K562 (cell line): ENCODE measurements at regions not wholly inside any gene's neighbourhood (a gene's known extent, or its start where the extent isn't known, plus 50 kb on each side); places are given as distances from the start of the nearest gene placed in this dataset.

Source experiments
- ATAC-seq: fragments of 200-7000 bp; cut with Tn5 transposase; 3 replicates; pipeline ENCODE4 v1.9.1; 2020; ENCODE audit warnings: moderate library complexity
- BruUV-seq: library from RNA; stranded (reverse); fragments of 400-500 nt; replicated peaks from 2 replicates; lab custom pipeline; 2021; lab: Mats Ljungman, UMichigan
- CTCF ChIA-PET: fragments of 300-600 bp; formaldehyde crosslinking; extraction: SDS; loops from one replicate; lab custom pipeline; 2021; ENCODE audit warnings: low intra/inter-chr PET ratio; lab: Yijun Ruan, JAX
- POLR2A ChIA-PET: fragments of 300-600, 350-650 bp; sonication (Branson Sonifier 250); formaldehyde crosslinking; extraction: SDS; loops from one replicate; lab custom pipeline; 2021; ENCODE audit warnings: antibody characterized with exemption, inconsistent platforms; lab: Yijun Ruan, JAX
- DNase-seq, 4 experiments: peaks; one replicate each; pipeline versions ENCODE4 v3.0.0 to v3.0.0-alpha.2; 2011 to 2018; ENCODE audit warnings: low spot score in 3 of 4, mixed read lengths in 3 of 4; ENCODE audit errors: extremely low read depth in 1 of 4
- FAIRE-seq: peaks from 2 replicates; lab custom pipeline; 2011; peaks lifted over from hg19 to GRCh38; lab: Jason Lieb, UNC
- H2AFZ ChIP-seq: 2 replicates; pipeline ENCODE4 v1.6.0; 2011; ENCODE audit warnings: low read depth, low read length, control low read depth, inconsistent platforms
- H3K27ac ChIP-seq: fragments of 200-600 bp; 3 replicates; pipeline ENCODE4 v1.8.0; 2011; ENCODE audit warnings: low read depth, mild to moderate bottlenecking, control low read depth, inconsistent platforms, low read length, moderate library complexity, mixed read lengths; ENCODE audit errors: extremely low read depth
- H3K27me3 ChIP-seq, 2 experiments: fragments of 300-600 bp in 1 of 2; 2 replicates in 1 of 2; 3 replicates in 1 of 2; pipeline versions ENCODE4 v1.6.0 to v1.8.0; 2011; ENCODE audit warnings: inconsistent platforms in 2 of 2, low read length in 2 of 2, mild to moderate bottlenecking in 1 of 2, mixed read lengths in 1 of 2, moderate library complexity in 1 of 2; ENCODE audit not compliant: control insufficient read depth in 2 of 2, insufficient read depth in 2 of 2
- H3K36me3 ChIP-seq: fragments of 300-600 bp; 3 replicates; pipeline ENCODE4 v1.8.0; 2011; ENCODE audit warnings: mild to moderate bottlenecking, low read length, inconsistent platforms; ENCODE audit not compliant: control insufficient read depth, insufficient read depth
- H3K4me1 ChIP-seq, 2 experiments: fragments of 200-600 bp in 1 of 2; replicated peaks in 1 of 2; 2 replicates in 1 of 2; 3 replicates in 1 of 2; pipeline versions ENCODE4 v1.5.1 to v1.8.0; 2011; ENCODE audit warnings: inconsistent platforms in 2 of 2, low read length in 2 of 2, mild to moderate bottlenecking in 1 of 2, mixed read lengths in 1 of 2, moderate library complexity in 1 of 2; ENCODE audit not compliant: control insufficient read depth in 2 of 2, insufficient read depth in 2 of 2
- H3K4me2 ChIP-seq: 2 replicates; pipeline ENCODE4 v1.6.1; 2011; ENCODE audit warnings: low read length, control low read depth, inconsistent platforms, mixed read lengths; ENCODE audit not compliant: insufficient read depth
- H3K4me3 ChIP-seq: fragments of 200-600 bp; sonication (generic), shearing (Covaris generic); 2 replicates; pipeline ENCODE4 v1.5.1; 2016; ENCODE audit warnings: control low read depth, inconsistent platforms
- H3K79me2 ChIP-seq: fragments of 200-600 bp; 3 replicates; pipeline ENCODE4 v1.8.0; 2011; ENCODE audit warnings: low read length, inconsistent platforms; ENCODE audit not compliant: control insufficient read depth, insufficient read depth
- H3K9ac ChIP-seq, 2 experiments: 2 replicates each; pipeline versions ENCODE4 v1.6.0 to v1.6.1; 2011; ENCODE audit warnings: low read depth in 2 of 2, low read length in 2 of 2, control low read depth in 1 of 2, inconsistent platforms in 1 of 2, mild to moderate bottlenecking in 1 of 2, mixed read lengths in 1 of 2; ENCODE audit not compliant: insufficient read depth in 1 of 2
- H3K9me1 ChIP-seq: one replicate; pipeline ENCODE4 v1.6.0; 2011; ENCODE audit warnings: inconsistent platforms, mild to moderate bottlenecking, low read length, moderate library complexity; ENCODE audit not compliant: control insufficient read depth, insufficient read depth
- H3K9me3 ChIP-seq: replicated peaks from 2 replicates; pipeline ENCODE4 v1.5.1; 2011; ENCODE audit warnings: low read depth, low read length, inconsistent platforms; ENCODE audit not compliant: control insufficient read depth, insufficient read depth
- H4K20me1 ChIP-seq: replicated peaks from 2 replicates; pipeline ENCODE4 v1.6.1; 2011; ENCODE audit warnings: low read length, inconsistent platforms, mixed read lengths; ENCODE audit not compliant: control insufficient read depth, insufficient read depth
- ARNT ChIP-seq, 2 experiments: fragments of 450-650 bp; IDR thresholded peaks; 2 replicates each; pipeline ENCODE4 v1.6.1; 2016; ENCODE audit warnings: mild to moderate bottlenecking in 1 of 2
- CSDE1 ChIP-seq, 2 experiments: fragments of 450-650 bp; IDR thresholded peaks; 2 replicates each; pipeline ENCODE4 v1.6.1; 2016; ENCODE audit warnings: mild to moderate bottlenecking in 1 of 2
- FUS ChIP-seq: fragments of 200-400 bp; formaldehyde crosslinking; optimal IDR thresholded peaks from 2 replicates; pipeline ENCODE3; 2017; ENCODE audit warnings: low read depth, low read length
- GABPA ChIP-seq: fragments of 200-800 bp; sonication (Bioruptor generic); conservative IDR thresholded peaks from 2 replicates; pipeline ENCODE4 v1.6.1; 2016; ENCODE audit warnings: low read depth, missing genetic modification characterization, missing compliant biosample characterization
- MECOM ChIP-seq: fragments of 250-450 bp; sonication (Bioruptor Pico); IDR thresholded peaks from 2 replicates; pipeline ENCODE4 v1.8.0; 2022; ENCODE audit warnings: inconsistent platforms
- MEF2A ChIP-seq: IDR thresholded peaks from 2 replicates; pipeline ENCODE4 v1.6.1; 2011; ENCODE audit warnings: low read depth, mild to moderate bottlenecking, low read length, moderate library complexity; ENCODE audit not compliant: control insufficient read depth
- MYC ChIP-seq, 2 experiments: fragments of 250-450 bp in 1 of 2; sonication (Bioruptor Pico) in 1 of 2; IDR thresholded peaks; 2 replicates each; pipeline versions ENCODE4 v1.5.1 to v1.6.1; 2012 to 2021; ENCODE audit warnings: low read depth in 2 of 2, borderline replicate concordance in 1 of 2, improper control_type of control experiment in 1 of 2, low read length in 1 of 2, mild to moderate bottlenecking in 1 of 2, moderate library complexity in 1 of 2
- PML ChIP-seq: IDR thresholded peaks from 2 replicates; pipeline ENCODE4 v1.6.1; 2012; ENCODE audit warnings: low read length, inconsistent platforms
- POLR2B ChIP-seq: fragments of 450-650 bp; IDR thresholded peaks from 2 replicates; pipeline ENCODE4 v1.6.1; 2018; ENCODE audit warnings: low read depth; ENCODE audit not compliant: partially characterized antibody
- PPARD ChIP-seq: fragments of 250-450 bp; sonication (Bioruptor Pico); IDR thresholded peaks from 2 replicates; pipeline ENCODE4 v1.8.0; 2022; ENCODE audit warnings: inconsistent platforms, mild to moderate bottlenecking, moderate library complexity
- PYGO2 ChIP-seq: fragments of 450-650 bp; IDR thresholded peaks from 2 replicates; pipeline ENCODE4 v1.6.1; 2016; ENCODE audit warnings: mild to moderate bottlenecking, missing genetic modification characterization, moderate library complexity, missing compliant biosample characterization
- SLC30A9 ChIP-seq: fragments of 250-450 bp; sonication (Bioruptor Pico); IDR thresholded peaks from 2 replicates; pipeline ENCODE4 v1.8.0; 2022; ENCODE audit warnings: mild to moderate bottlenecking, moderate library complexity
- SMARCB1 ChIP-seq: IDR thresholded peaks from 2 replicates; pipeline ENCODE4 v1.6.1; 2011; ENCODE audit warnings: improper control_type of control experiment, low read depth; ENCODE audit not compliant: insufficient read length
- TCF7 ChIP-seq: sonication (generic); IDR thresholded peaks from 2 replicates; pipeline ENCODE4 v1.6.1; 2016; ENCODE audit warnings: antibody characterized with exemption, borderline replicate concordance
- ZFP1 ChIP-seq: fragments of 450-650 bp; formaldehyde crosslinking; IDR thresholded peaks from 2 replicates; pipeline ENCODE4 v1.4.0; 2020; ENCODE audit warnings: mild to moderate bottlenecking, mixed read lengths
- ZNF175 ChIP-seq: fragments of 200-800 bp; sonication (Bioruptor generic); IDR thresholded peaks from 2 replicates; pipeline ENCODE4 v1.6.1; 2016; ENCODE audit warnings: low read depth, mild to moderate bottlenecking, missing genetic modification characterization, missing compliant biosample characterization
- ZNF24 ChIP-seq: fragments of 450-650 bp; IDR thresholded peaks from 2 replicates; pipeline ENCODE4 v1.6.1; 2016
- ZNF431 ChIP-seq: sonication (generic); formaldehyde crosslinking; IDR thresholded peaks from 2 replicates; pipeline ENCODE4 v1.8.0; 2022; ENCODE audit warnings: mild to moderate bottlenecking, missing genetic modification reagents
- WGBS: fragments of 100-300 bp; shearing (Covaris generic); methylation state at CpG from one replicate; pipeline ENCODE4 v1.1.6; 2016; ENCODE audit warnings: low coverage, mixed read lengths; ENCODE audit not compliant: insufficient coverage; ENCODE audit errors: missing lambda C conversion rate; 5-methylcytosine and 5-hydroxymethylcytosine counted together
- in situ Hi-C: fragments of 300-500 bp; cut with MboI; formaldehyde crosslinking; loops from 4 replicates; pipeline ENCODE4 v1.15.0; 2018; ENCODE audit warnings: inconsistent platforms, mixed read lengths
- intact Hi-C: fragments of 100-400 bp; cut with micrococcal nuclease; formaldehyde crosslinking; loops from 2 replicates; pipeline ENCODE4 v1.14.2; 2022
- TF ChIP-seq, protein P1 (sequence below): fragments of 450-650 bp; conservative IDR thresholded peaks from 2 replicates; pipeline ENCODE4 v1.6.1; 2016; ENCODE audit warnings: missing genetic modification characterization, low read depth, mild to moderate bottlenecking, control low read depth, missing compliant biosample characterization

- FAIRE-seq, result no peak
- in situ Hi-C loops (no loop called here), intact Hi-C loops (no loop called here)
- H3K9me1 ChIP-seq, result no peaks in the 10 kb centered on the region
- H3K4me2 ChIP-seq, result no peak overlapping the region
- no peaks in the 10 kb centered on the region for H3K9me3 ChIP-seq
- no peak overlapping the region for H3K4me3 ChIP-seq
- no peak for DNase-seq
- no peaks in the 10 kb centered on the region for H3K4me1 ChIP-seq
- 0% methylated on average over 2 of the region's 2 CpGs for WGBS
- TF ChIP-seq, protein P1, sequence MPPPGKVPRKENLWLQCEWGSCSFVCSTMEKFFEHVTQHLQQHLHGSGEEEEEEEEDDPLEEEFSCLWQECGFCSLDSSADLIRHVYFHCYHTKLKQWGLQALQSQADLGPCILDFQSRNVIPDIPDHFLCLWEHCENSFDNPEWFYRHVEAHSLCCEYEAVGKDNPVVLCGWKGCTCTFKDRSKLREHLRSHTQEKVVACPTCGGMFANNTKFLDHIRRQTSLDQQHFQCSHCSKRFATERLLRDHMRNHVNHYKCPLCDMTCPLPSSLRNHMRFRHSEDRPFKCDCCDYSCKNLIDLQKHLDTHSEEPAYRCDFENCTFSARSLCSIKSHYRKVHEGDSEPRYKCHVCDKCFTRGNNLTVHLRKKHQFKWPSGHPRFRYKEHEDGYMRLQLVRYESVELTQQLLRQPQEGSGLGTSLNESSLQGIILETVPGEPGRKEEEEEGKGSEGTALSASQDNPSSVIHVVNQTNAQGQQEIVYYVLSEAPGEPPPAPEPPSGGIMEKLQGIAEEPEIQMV (tag), result no peak
- no peak for TF ChIP-seq CSDE1 (IDR thresholded peaks at IDR 0.05)
- TF ChIP-seq SLC30A9 (CRISPR knock-in tag), result no peak
- no peak for TF ChIP-seq ZNF175 (CRISPR knock-in tag)
- no peak for TF ChIP-seq MECOM (CRISPR knock-in tag)
- TF ChIP-seq, all 486 proteins: peak for 0
- CTCF ChIA-PET, result no interaction called here
- Histone ChIP-seq H2AFZ (no peak overlapping the region), H3K79me2 (no peaks in the 10 kb centered on the region), H3K27me3 (no peaks in the 10 kb centered on the region), H3K27ac (no peak overlapping the region), H3K36me3 (no peaks in the 10 kb centered on the region), H3K9ac (no peak overlapping the region), H4K20me1 (no peaks in the 10 kb centered on the region)
- POLR2A ChIA-PET, result no interaction called here
- BruUV-seq, result no TSS peak
- ATAC-seq, result no peak
Observed at GRCh38 chr10:90372451-90372850, 485.4 kb downstream of the HTR7 start.

- CTCF ChIA-PET, result no interaction called here
- no peak overlapping the region for H3K27ac ChIP-seq
- H3K36me3 ChIP-seq, result no peaks in the 10 kb centered on the region
- H3K4me3 ChIP-seq, result no peak overlapping the region
- no TSS peak for BruUV-seq
- no peak for FAIRE-seq
- WGBS, result 0% methylated on average over 1 of the region's 1 CpG
- H3K4me1 ChIP-seq, result no peaks in the 10 kb centered on the region
- no peaks in the 10 kb centered on the region for H3K79me2 ChIP-seq
- in situ Hi-C loops, result no loop called here
- intact Hi-C loops, result no loop called here
- no peaks in the 10 kb centered on the region for H3K9me1 ChIP-seq
- H2AFZ ChIP-seq, result no peak overlapping the region
- no peak overlapping the region for H3K9ac ChIP-seq
- H3K9me3 ChIP-seq, result no peaks in the 10 kb centered on the region
- POLR2A ChIA-PET, result no interaction called here
- no peaks in the 10 kb centered on the region for H4K20me1 ChIP-seq
- no peaks in the 10 kb centered on the region for H3K27me3 ChIP-seq
- no peak for ATAC-seq
- no peak for DNase-seq
- no peak overlapping the region for H3K4me2 ChIP-seq
- TF ChIP-seq MEF2A, result no peak
- no peak for TF ChIP-seq POLR2B
- TF ChIP-seq ARNT (IDR thresholded peaks at IDR 0.05), result no peak
- no peak for TF ChIP-seq PYGO2 (tag)
- no peak for TF ChIP-seq FUS
- no peak for TF ChIP-seq ZNF431 (CRISPR knock-in tag)
- TF ChIP-seq GABPA (tag), result no peak
- TF ChIP-seq ZNF24, result no peak
- TF ChIP-seq MYC (IDR thresholded peaks at IDR 0.05; ENCODE audit: low read depth, low read length), result no peak
- TF ChIP-seq MYC (CRISPR knock-in tag; IDR thresholded peaks at IDR 0.05; ENCODE audit: borderline replicate concordance, low read depth), result no peak
- TF ChIP-seq ZFP1 (CRISPR knock-in tag), result no peak
- no peak for TF ChIP-seq SMARCB1
- TF ChIP-seq PML, result no peak
- no peak for TF ChIP-seq PPARD (CRISPR knock-in tag)
- TF ChIP-seq TCF7, result no peak
Observed at GRCh38 chr10:90373911-90374310, 483.9 kb downstream of the HTR7 start.
